Muscle layer of duodenum (tissue), 2 donors: ENCODE measurements at regions not wholly inside any gene's neighbourhood (a gene's known extent, or its start where the extent isn't known, plus 50 kb on each side); places are given as distances from the start of the nearest gene placed in this dataset.
A peak's percentile ranks its signal among the peaks of the same experiment; 100 is the strongest.

Experiments used
- H3K27ac ChIP-seq: one replicate; pipeline ENCODE4 v1.7.0; 2013; ENCODE audit warnings: mild to moderate bottlenecking, low read length
- H3K27me3 ChIP-seq: one replicate; pipeline ENCODE4 v1.7.0; 2013; ENCODE audit warnings: low read depth, mild to moderate bottlenecking, control low read depth, low read length
- H3K36me3 ChIP-seq, 2 donors: one replicate each; pipeline ENCODE4 v1.7.0; 2013; ENCODE audit warnings: low read length in 2 of 2, control low read depth in 1 of 2, mild to moderate bottlenecking in 1 of 2; ENCODE audit not compliant: insufficient read depth in 2 of 2, control insufficient read depth in 1 of 2
- H3K4me1 ChIP-seq, 2 donors: one replicate each; pipeline ENCODE4 v1.7.0; 2013; ENCODE audit warnings: low read length in 2 of 2, mild to moderate bottlenecking in 2 of 2, control low read depth in 1 of 2, moderate library complexity in 1 of 2; ENCODE audit not compliant: insufficient read depth in 2 of 2, control insufficient read depth in 1 of 2
- H3K4me3 ChIP-seq, 2 donors: one replicate each; pipeline ENCODE4 v1.7.0; 2013; ENCODE audit warnings: low read length in 2 of 2, low read depth in 1 of 2, mild to moderate bottlenecking in 1 of 2
- H3K9me3 ChIP-seq, 2 donors: one replicate each; pipeline ENCODE4 v1.7.0; 2013; ENCODE audit warnings: low read length in 2 of 2, control low read depth in 1 of 2, mild to moderate bottlenecking in 1 of 2; ENCODE audit not compliant: control insufficient read depth in 1 of 2
- donor health status: healthy.

DNA sequence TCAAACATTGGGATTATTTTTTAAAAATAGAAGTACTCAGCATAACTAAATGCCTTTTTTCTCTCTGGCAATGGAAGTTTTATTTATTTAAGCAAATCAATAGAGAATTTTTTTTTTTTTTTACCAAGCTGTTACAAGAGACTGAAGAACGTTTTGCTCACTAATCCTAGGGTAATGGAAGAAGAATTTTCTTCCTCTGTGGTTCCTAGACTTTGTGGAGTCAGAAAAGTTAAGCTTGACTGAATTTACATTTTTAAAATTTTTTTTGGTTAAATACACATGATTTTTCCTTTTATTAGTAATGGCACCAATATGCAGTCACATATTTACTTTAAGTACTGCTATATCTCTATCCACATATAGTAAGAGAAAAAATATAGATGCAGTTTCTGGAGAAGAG is 189.8 kb downstream of the PCSK1 start:
- Histone ChIP-seq H3K27ac (no peak overlapping the region), H3K9me3 (no peaks in the 10 kb centered on the region), H3K4me1 (peaks cover 0 to 5% of the 10 kb centered on the region in 2 donors), H3K36me3 (no peaks in the 10 kb centered on the region), H3K4me3 (no peak overlapping the region), H3K27me3 (no peaks in the 10 kb centered on the region)

DNA sequence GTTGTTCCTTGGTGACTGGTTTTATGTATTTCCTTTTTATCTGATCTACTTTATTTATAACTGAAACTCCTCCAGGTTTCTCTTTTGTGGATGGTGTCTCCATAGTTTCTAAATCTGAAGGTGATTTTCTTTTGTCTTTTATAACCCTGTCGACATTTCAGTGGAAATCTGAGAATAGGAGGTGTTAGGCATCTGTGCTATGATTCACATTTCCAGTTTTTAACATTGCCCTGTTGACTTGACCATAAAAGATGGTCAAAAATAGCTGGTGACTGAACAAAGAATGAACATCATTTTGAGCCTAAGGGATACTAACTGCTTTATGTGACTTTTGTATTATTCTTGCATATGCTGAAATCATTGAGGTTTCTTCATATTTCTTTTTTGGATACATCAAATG is 190.5 kb downstream of the PCSK1 start:
- Histone ChIP-seq H3K9me3 (no peaks in the 10 kb centered on the region), H3K4me1 (no peaks in the 10 kb centered on the region), H3K36me3 (no peaks in the 10 kb centered on the region), H3K4me3 (no peak overlapping the region), H3K27ac (no peak overlapping the region), H3K27me3 (no peaks in the 10 kb centered on the region)

DNA sequence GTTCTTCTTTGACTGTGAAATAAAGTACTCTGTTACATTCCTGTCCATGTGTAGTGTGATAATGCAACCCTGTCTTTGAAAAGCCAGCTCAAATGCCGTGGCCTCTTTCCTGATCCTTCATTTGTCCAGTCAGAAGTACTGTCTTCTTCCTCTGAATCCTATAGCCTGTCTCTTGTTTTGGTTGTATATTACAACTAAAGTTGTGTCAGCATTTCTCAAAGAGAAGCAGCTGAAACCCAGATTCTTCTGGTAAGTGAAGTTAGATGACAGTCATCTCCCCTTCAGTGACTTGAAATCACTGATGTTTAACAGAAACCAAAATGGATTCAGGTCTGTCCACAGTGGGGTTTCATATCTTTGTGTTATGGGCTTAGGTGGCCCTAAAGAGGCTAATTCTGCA is 196.2 kb downstream of the PCSK1 start:
- no peaks in the 10 kb centered on the region for H3K9me3 ChIP-seq
- H3K27me3 ChIP-seq = no peaks in the 10 kb centered on the region
- H3K4me1 ChIP-seq = peaks cover 0 to 13% of the 10 kb centered on the region in 2 donors
- no peak overlapping the region for H3K4me3 ChIP-seq
- H3K27ac ChIP-seq = no peak overlapping the region
- H3K36me3 ChIP-seq = no peaks in the 10 kb centered on the region

DNA sequence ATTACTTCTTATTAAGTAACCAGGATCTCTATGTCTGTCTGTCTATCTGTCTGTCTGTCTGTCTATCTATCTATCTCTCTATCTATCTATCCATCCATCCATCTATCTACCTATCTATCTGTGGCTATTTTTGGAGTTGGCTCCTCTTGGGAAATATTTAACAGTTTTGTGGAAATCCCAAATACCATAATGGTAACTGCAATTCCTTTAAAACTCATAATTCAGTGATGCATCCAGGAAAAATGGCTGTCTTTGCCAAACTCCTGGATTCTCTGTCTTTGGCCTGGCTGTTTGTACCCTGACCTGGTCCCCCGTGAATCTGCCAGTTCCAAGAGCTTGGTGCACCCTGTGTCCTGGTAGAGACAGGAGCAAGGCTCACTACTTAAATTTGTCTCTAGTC is 197.0 kb downstream of the PCSK1 start:
- Histone ChIP-seq H3K4me1 (peaks cover 0 to 13% of the 10 kb centered on the region in 2 donors), H3K27ac (peak overlapping the region; percentile 57), H3K4me3 (no peak overlapping the region), H3K9me3 (no peaks in the 10 kb centered on the region), H3K27me3 (no peaks in the 10 kb centered on the region), H3K36me3 (no peaks in the 10 kb centered on the region)

DNA sequence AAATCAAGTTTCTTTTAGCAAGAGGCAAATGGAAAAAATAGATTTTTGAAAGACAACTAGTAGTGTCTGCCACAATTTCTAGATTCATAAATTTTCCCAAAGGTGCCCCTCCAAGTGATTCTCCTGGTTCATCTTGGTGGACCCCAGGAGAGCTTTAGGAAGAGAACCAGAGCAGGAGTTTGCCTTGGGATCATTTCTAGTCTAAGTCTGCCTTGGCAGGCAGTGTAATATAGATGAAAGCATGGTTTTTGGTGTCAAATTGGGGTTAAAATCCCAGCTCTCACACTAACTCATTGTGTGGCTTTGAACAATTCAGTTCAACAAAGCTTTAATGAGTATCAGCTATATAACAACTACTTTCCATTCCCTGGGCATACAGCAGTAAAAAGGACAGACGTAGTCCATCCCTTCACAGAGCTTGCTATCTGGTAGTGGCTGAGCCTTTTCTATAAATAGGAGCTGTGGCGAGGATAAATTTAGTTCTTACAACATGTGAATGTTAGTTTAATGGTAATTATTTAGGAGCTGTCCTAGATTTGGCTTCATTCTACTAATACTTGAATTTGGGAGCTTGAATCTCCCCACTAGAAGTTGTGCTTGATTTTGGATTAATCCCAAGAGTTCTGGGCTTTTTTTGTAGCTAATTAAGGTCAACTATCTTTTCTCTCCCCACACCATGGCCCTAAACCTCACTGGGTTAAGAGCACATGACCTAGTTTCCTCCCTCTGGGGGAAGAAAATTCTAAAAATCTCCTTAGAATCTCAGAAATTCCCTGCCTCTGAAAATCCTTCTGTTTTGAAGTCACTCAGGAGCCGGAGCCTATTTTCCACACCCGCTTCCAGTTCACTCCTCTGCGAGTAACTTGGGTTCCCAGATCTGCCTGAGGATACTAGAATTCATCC is 197.8 kb downstream of the PCSK1 start:
- peaks cover 0 to 13% of the 10 kb centered on the region in 2 donors for H3K4me1 ChIP-seq
- H3K36me3 ChIP-seq = no peaks in the 10 kb centered on the region
- peak overlapping the region; percentile 57 for H3K27ac ChIP-seq
- no peaks in the 10 kb centered on the region for H3K9me3 ChIP-seq
- no peaks in the 10 kb centered on the region for H3K27me3 ChIP-seq
- no peak overlapping the region for H3K4me3 ChIP-seq

DNA sequence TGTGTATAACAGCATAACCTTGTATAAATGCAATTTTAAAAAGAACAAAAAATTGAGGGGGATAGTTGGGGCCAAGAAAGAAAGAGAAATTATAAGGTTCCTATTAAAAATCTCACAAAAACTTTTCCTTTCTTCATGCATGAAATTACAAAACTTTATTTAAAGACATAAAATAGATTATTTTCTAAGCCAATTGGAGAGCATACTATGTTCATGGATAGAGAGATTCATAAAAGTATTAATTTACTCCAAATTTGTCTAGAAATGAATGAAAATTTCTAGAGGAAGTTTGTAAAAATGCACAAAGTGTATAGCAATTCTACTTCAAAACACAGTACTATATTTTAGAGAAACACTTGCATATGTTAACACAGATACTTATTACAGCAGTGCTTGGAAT is 200.4 kb downstream of the PCSK1 start:
- Histone ChIP-seq H3K9me3 (no peaks in the 10 kb centered on the region), H3K4me3 (no peak overlapping the region), H3K27ac (no peak overlapping the region), H3K27me3 (no peaks in the 10 kb centered on the region), H3K4me1 (peaks cover 0 to 13% of the 10 kb centered on the region in 2 donors), H3K36me3 (no peaks in the 10 kb centered on the region)

DNA sequence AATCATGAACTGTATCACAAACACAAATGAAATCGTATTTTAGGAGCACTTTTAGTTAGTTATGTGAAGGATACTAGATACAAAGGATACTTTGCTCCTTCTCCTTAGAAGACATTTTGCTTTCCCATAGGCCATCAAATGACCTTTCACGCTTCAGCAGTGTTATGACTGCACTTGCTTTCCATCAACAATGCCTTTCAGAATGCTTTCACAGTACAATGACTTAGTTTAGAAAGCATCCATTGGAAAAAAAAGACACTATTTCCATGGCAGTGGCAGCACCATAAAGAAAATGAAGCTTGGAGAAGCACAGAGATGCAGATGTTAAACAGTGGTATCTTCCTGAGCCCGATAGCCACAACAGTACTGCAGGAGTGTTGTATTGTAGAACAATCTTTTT is 203.9 kb downstream of the PCSK1 start:
- Histone ChIP-seq H3K27ac (no peak overlapping the region), H3K4me1 (peaks cover 0 to 2% of the 10 kb centered on the region in 2 donors), H3K27me3 (no peaks in the 10 kb centered on the region), H3K4me3 (no peak overlapping the region), H3K36me3 (no peaks in the 10 kb centered on the region), H3K9me3 (no peaks in the 10 kb centered on the region)

DNA sequence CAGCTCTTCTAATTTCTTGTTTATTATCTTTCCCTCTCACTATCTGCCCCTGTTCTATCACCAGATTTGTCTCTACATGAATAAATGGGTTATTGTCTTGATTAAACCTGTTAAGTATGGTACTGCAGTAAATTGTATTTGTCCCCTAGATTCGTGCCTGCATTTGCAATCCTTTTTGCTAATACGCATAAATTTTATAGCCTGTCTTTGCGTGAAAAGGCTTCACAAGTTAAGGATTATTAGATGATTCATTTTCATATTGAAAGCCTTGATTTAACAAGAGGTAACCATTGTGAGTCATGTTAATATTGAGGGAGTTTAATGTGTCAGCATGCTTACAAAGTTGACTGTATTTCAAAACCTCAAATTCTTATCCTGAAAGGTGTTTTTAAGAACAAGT is 204.6 kb downstream of the PCSK1 start:
- H3K36me3 ChIP-seq = no peaks in the 10 kb centered on the region
- no peaks in the 10 kb centered on the region for H3K9me3 ChIP-seq
- no peak overlapping the region for H3K4me3 ChIP-seq
- no peaks in the 10 kb centered on the region for H3K4me1 ChIP-seq
- no peaks in the 10 kb centered on the region for H3K27me3 ChIP-seq
- H3K27ac ChIP-seq = no peak overlapping the region

DNA sequence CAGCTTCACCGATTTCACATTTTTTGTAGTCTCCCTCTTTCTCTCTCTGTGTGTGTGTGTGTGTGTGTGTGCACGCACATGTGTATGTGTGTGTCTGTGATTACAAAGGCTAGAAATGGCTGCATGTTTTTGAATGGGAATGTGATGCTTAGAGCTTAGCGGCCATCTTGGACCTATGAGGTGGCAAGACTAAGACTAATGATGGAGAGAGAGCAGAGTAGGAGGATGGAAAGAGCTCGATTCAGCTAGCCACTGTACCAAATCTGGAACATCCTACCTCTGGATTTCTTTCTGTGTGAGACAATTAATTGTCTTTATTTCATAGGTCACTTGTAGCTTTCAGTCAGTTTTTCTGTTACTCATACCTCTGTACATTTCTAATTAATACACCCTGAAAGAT is 205.1 kb downstream of the PCSK1 start:
- Histone ChIP-seq H3K4me1 (no peaks in the 10 kb centered on the region), H3K27ac (no peak overlapping the region), H3K36me3 (no peaks in the 10 kb centered on the region), H3K4me3 (no peak overlapping the region), H3K27me3 (no peaks in the 10 kb centered on the region), H3K9me3 (no peaks in the 10 kb centered on the region)

DNA sequence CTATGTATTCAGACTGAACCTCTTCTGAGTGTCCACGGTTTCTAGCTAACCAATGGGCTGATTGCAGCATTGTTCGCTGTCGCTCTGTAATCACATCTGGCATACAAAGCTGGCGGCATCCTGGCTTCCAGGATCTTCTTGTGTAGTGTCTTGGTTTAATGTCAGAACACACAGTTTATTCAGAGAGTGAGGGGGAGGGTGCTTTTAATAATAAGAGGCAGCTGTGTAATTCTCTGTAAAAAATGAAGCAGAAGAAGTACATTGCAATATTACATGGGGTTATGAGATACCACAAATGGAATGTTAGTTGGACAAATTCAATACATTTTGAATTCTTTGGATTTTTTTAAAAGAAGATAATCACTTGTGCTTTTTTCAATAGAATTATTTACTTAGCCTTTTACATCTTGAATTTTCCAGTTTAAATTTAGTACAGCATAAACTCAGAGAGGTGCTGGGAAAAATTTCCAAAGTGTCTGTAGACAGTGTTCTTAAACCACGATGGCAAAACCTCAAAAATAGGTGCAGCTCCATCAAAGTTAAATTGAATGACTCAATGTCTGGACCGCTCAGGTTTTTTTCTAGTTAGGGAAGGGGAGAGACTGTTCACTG is 206.0 kb downstream of the PCSK1 start:
- Histone ChIP-seq H3K4me1 (no peaks in the 10 kb centered on the region), H3K36me3 (no peaks in the 10 kb centered on the region), H3K27ac (no peak overlapping the region), H3K9me3 (no peaks in the 10 kb centered on the region), H3K4me3 (no peak overlapping the region), H3K27me3 (no peaks in the 10 kb centered on the region)

DNA sequence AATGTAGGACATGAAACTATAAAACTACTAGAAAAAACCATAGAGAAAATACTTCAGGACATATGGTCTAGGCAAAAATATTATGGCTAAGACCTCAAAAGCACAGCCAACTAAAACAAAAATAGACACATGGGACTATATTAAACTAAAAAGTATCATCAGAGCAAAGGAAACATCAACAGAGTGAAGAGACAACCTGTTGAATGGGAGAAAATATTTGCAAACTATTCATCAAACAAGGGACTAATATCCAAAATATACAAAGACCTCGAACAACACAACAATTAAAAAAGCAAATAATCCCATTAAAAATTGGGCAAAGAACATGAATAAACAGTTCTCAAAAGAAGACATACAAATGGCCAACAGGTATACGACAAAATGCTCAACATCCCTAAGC is 210.9 kb downstream of the PCSK1 start:
- no peak overlapping the region for H3K27ac ChIP-seq
- H3K36me3 ChIP-seq = peaks cover 0 to 5% of the 10 kb centered on the region in 2 donors
- H3K4me1 ChIP-seq = no peaks in the 10 kb centered on the region
- H3K4me3 ChIP-seq = no peak overlapping the region
- no peaks in the 10 kb centered on the region for H3K27me3 ChIP-seq
- no peaks in the 10 kb centered on the region for H3K9me3 ChIP-seq
